GM12878 (cell line): ENCODE measurements at regions not wholly inside any gene's neighbourhood (a gene's known extent, or its start where the extent isn't known, plus 50 kb on each side); places are given as distances from the start of the nearest gene placed in this dataset.

Experiments used
- BMI1 ChIP-seq: fragments of 450-650 bp; IDR thresholded peaks from 2 replicates; pipeline ENCODE4 v1.6.1; 2016; ENCODE audit warnings: mild to moderate bottlenecking, moderate library complexity, borderline replicate concordance
- CTCF ChIP-seq, 3 experiments: IDR thresholded peaks in 2 of 3; conservative IDR thresholded peaks in 1 of 3; 2 replicates each; pipeline ENCODE4 v1.5.1; 2011; ENCODE audit warnings: low read depth in 3 of 3, low read length in 3 of 3, mild to moderate bottlenecking in 3 of 3, control low read depth in 2 of 3, moderate library complexity in 2 of 3, inconsistent platforms in 1 of 3, mixed read lengths in 1 of 3; ENCODE audit not compliant: control insufficient read depth in 2 of 3, insufficient read depth in 1 of 3; ENCODE audit errors: extremely low read depth in 1 of 3
- EZH2 ChIP-seq: IDR thresholded peaks from 2 replicates; pipeline ENCODE4 v1.6.1; 2012; ENCODE audit warnings: low read depth, mild to moderate bottlenecking, control low read depth, inconsistent platforms, low read length, borderline replicate concordance; ENCODE audit not compliant: control insufficient read depth
- HCFC1 ChIP-seq: fragments of 150-350 bp; IDR thresholded peaks from 2 replicates; pipeline ENCODE4 v1.6.1; 2014; ENCODE audit warnings: low read length
- IRF3 ChIP-seq: fragments of 450-650 bp; IDR thresholded peaks from 2 replicates; pipeline ENCODE4 v1.6.1; 2014; ENCODE audit warnings: mild to moderate bottlenecking
- KDM1A ChIP-seq: fragments of 200-600 bp; sonication (generic); IDR thresholded peaks from 2 replicates; pipeline ENCODE4 v1.6.1; 2016; ENCODE audit warnings: borderline replicate concordance
- MYC ChIP-seq: IDR thresholded peaks from 2 replicates; pipeline ENCODE4 v1.6.1; 2011; ENCODE audit warnings: mild to moderate bottlenecking, low read length, moderate library complexity, inconsistent platforms; ENCODE audit not compliant: insufficient read depth, insufficient replicate concordance, insufficient read length, severe bottlenecking
- POLR2A ChIP-seq: IDR thresholded peaks from 2 replicates; pipeline ENCODE4 v1.6.1; 2011; ENCODE audit warnings: low read depth, mild to moderate bottlenecking, low read length
- POLR2AphosphoS5 ChIP-seq: IDR thresholded peaks from 2 replicates; pipeline ENCODE4 v1.6.1; 2011; ENCODE audit warnings: mild to moderate bottlenecking, low read length, inconsistent platforms
- PRDM15 ChIP-seq: fragments of 450-650 bp; formaldehyde crosslinking; IDR thresholded peaks from 2 replicates; pipeline ENCODE4 v1.4.0; 2020; ENCODE audit warnings: mild to moderate bottlenecking, moderate library complexity
- RAD21 ChIP-seq: IDR thresholded peaks from 2 replicates; pipeline ENCODE4 v1.6.1; 2011; ENCODE audit warnings: mild to moderate bottlenecking, low read depth, low read length, moderate library complexity; ENCODE audit not compliant: insufficient read depth
- SP1 ChIP-seq: IDR thresholded peaks from one replicate; pipeline ENCODE4 v1.6.1; 2011; ENCODE audit warnings: low read depth, low read length
- SRF ChIP-seq, 2 experiments: IDR thresholded peaks; 2 replicates each; pipeline ENCODE4 v1.6.1; 2011; ENCODE audit warnings: low read depth in 2 of 2, low read length in 2 of 2, mild to moderate bottlenecking in 1 of 2, moderate library complexity in 1 of 2
- TARDBP ChIP-seq: IDR thresholded peaks from 2 replicates; pipeline ENCODE4 v1.6.1; 2016; ENCODE audit warnings: borderline replicate concordance

- TF ChIP-seq CTCF (IDR thresholded peaks at IDR 0.05 in 2 of 3, conservative IDR thresholded peaks at IDR 0.05 in 1 of 3; ENCODE audit: control insufficient read depth in 2 of 3, extremely low read depth in 1 of 3, insufficient read depth in 1 of 3, low read depth in 3 of 3, low read length in 3 of 3) (no peak), BMI1 (no peak), POLR2AphosphoS5 (no peak), MYC (no peak), POLR2A (no peak), SP1 (no peak), PRDM15 (CRISPR knock-in tag) (no peak), IRF3 (no peak), EZH2 (no peak), HCFC1 (no peak), RAD21 (no peak), SRF (IDR thresholded peaks at IDR 0.05; ENCODE audit: low read depth in 2 of 2, low read length in 2 of 2) (no peak), KDM1A (no peak), TARDBP (no peak)
Observed at GRCh38 chr12:112575559-112576067, 156.9 kb downstream of the PTPN11 start.
